Occipital lobe (tissue), 1 donor: ENCODE measurements at regions not wholly inside any gene's neighbourhood (a gene's known extent, or its start where the extent isn't known, plus 50 kb on each side); places are given as distances from the start of the nearest gene placed in this dataset.

ENCODE experiments used
- DNase-seq: peaks from one replicate; lab custom pipeline; 2025; lab: John Stamatoyannopoulos, UW

DNA sequence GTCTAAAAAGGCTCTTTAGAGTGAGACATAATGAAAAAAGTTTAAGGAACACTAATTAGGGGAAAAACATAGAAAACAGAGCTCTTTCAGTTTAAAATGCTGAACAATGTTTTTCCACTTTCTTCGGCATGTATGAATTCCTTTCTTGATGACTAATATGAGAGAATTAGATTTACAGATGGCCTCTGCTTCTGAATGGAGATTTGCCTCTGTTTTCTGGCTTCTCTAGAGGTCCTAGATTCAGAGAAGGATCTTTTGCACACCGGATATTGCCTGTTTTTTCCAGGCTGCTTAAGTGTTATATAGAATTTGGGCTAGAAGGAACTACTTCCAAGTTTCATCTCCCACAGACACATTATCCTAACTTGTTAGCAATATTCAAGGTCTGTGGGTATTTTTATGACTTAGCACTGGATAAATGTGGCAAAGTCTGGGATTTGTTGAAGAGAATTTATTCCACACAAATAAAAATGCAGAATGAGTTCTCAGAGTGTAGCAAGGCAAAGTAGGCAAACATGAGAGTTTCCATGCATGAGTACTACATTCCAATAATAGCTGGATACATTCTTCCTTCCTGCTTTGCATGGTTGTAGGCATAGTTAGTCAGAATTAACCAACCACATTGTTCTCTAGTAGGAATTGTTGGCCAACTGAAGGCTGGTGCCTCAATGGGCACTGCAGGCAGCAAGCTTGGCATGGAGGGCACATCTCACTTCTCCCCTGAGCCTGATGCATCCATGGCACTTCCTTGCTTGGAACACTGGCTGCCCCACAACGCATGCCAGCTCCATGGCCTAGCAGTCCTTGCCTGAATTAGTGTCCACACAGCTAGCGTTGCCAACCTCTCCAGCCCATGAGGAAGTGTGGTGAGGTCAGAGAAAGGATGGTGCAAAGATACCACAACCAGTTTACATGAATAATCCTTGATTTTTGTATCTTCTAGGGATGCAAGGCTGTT, 224.2 kb downstream of the CLIC5 start:
- no peak for DNase-seq

DNA sequence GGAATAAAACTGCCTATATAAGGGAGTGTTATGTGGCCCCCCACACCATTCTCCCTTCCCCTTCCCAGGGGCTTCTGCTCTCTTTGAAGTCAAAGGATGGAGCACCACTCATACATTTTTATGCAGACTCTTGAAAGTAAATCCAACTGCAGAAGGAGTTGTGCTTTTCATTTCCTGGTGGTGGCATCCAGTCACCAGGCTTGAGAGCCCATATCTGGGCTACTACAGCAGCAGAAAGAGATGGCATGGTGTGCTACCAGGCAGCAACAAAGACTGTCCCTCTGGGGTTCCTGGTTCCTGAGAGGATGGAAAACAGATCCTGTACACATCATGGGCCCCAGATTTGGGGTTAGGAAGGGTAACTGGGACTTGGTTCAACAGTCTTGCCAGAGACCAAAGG, 226.4 kb downstream of the CLIC5 start:
- DNase-seq, result no peak

DNA sequence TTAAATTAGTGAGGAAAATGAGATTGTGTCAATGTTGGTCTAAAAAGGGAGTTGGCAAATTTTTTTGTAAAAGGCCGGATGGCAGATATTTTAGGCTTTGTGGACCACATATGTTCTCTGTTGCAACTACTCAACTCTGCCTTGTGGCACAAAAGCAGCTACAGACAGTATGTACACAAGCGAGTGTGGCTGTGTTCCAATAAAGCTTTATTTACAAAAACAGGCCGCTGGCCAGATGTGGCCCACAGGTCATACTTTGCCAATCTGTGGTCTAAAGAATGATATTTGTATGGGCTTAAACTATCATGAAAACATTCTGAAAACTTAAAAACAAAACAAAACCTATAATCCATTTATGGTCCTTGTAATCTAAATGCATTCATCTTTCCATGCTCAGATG, 228.3 kb downstream of the CLIC5 start:
- DNase-seq, result no peak

DNA sequence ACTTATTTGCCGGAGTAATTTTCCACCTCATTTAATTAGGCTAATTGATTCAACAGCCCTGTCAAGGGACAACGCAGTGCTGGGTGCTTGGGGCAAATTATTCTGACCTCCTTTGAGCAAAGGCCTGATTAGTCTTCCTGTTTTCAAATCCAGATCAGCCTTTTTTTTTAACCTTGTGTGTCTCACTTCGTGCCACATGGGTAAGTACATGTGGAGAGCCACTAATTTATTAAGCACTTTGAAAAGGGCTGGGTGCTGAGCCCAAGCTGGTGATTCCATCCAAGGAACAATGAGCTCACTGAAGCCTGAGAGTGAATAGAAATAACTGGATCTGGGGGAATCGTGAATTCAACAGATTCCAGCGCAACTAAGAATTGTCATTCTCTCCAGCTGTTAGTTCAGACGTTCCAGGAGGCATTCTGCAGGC, 229.3 kb downstream of the CLIC5 start:
- DNase-seq, result no peak

DNA sequence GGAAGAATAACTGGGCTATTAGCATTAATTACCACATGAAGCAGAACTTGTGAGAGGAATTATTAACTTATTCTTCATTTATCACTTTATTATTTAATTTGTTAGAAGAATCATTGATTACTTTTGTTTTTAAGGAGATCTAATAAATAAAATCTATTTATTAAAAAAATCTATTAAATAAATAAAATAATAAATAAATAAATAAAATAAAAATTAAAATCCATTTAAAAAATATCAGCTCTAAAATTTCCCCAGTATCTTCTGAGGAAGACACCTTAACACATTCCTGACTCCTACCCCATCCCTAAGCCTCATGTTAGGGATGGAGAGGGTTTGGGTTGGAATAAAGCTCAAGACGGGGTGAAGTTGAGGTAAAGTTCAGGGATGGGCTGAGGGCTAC, 231.4 kb downstream of the CLIC5 start:
- DNase-seq, result no peak

DNA sequence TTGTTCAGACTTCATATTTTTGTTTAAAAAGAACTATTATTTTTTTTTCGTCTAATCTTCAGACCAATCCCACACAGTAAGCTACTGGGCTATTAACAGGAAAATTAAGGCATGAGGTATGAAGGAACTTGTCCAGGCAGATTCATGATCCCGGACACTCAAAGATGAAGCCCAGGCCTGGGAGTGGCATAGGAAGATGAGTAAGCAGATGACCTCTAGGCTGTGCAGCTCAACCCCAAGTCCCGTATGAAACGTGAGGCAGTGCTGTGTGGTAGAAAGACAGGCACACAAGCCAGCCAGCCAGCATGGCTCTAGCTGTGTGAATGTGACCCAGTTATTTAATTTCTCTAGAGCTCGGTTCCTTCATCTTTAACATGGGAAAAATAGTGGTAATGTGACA, 231.9 kb downstream of the CLIC5 start:
- no peak for DNase-seq

DNA sequence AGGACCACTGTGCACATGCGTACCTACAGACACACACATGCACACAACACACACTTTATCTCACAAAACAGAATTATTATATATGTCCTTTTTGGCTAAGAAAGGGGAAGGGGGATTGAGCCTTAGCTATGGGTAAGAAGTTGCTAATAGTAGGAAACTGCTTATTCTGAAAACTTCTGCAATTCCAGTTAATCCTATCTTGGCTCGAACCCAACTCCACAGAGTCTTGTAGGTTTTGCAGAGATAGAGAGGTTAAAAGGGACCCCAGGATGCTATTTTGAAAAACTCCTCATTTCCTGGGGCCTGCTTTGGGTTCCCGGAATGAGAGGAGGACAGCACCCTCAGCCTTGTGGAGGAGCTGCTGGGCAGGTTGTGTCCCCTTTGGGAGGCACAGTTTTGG, 233.8 kb downstream of the CLIC5 start:
- DNase-seq, result no peak

DNA sequence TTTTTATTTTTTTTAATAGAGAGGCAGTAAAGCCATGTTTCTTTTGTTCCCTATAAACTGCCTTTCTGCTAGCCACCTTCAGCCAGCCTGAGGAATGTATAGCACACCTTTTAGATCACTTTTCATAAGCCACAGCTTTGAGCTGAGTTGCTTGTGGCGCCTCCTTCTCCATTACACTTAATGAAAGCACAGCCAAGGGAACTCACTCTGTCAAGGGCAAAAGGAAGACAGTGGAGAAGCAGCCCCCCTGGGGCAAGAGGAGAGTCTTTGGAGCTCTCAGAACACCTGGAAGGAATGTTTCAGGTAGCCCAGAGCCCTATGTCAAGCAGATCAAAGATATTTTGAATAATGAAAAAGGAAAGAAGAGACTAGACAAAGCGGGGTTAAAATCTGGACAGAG, 235.1 kb downstream of the CLIC5 start:
- DNase-seq, result no peak

DNA sequence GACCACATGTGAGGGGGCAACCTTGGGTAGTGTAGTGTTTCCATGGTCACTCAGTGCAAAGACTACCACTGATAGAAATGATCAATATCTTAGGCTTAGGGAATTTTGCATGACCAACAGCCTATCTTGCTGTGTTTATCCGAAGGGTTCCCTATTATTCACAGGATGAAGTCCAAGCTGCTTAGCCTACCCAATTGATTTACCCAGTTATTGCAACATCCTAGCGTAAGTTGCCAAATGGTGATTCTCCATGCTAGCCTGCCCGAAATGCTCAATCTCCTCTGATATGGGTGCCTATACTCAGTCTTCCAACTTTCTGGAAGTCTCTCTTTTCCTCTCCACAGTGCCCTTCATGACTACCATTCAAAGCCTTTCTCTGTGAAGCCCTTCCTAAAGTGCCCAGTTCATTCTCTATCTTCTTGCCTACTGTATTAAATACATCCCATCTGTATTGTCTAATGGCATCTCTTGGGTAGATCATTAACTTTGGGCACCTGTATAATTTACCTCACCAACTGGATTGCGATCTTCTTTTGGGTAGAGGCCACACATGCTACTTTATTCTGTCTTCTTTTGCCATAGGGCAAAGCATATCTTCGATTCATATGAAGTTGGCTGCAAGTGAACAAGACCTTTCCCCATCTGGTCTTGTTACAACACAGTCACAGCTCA, 240.5 kb downstream of the CLIC5 start:
- no peak for DNase-seq

DNA sequence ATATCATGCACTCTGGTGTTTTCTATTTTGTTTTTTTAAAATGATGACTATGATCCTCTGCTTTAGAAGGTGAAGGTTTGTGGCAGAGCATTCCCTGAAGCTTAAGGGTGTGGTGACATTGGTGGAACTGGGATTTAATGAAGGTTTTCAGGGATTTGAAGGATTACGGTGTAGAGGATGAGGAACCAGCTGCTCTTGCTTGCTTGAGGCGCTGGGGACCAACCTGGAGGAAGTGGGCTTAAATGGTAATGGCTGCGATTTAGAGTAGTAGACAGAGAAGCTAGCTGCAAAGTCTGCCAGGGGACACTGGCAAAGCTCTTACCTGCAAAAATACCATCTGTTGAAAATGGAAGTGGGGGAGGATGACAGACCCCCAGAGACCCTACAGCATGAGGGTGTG, 241.8 kb downstream of the CLIC5 start:
- DNase-seq, result no peak

DNA sequence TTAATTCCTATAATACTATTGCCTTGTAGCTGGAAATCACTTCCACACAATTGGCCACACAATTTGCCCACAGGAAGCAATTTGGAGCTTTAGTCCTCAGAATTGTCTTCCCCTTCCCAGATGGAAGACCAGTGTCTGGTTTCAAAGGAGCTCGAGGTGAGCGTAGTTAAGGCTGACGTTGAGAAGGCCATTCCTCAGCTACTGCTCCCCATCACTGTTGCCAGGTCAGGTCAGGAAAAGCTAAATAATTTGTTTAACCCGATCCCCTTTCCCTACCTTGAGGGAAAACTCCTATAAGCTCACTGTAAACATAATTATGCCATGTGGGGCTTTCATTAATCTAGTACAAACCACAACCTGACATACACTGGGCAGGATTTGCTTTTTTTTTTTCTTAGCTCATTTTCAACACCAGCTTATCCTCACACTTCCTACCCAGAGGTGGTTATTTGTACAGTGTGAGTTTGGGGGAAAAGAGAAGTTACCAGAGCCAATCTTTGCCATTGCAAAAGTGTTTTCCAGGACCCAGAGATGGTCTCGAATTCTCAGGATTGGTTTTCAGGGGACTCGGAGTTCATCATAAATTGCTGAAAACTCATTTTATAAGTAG, 242.7 kb downstream of the CLIC5 start:
- DNase-seq, result no peak

DNA sequence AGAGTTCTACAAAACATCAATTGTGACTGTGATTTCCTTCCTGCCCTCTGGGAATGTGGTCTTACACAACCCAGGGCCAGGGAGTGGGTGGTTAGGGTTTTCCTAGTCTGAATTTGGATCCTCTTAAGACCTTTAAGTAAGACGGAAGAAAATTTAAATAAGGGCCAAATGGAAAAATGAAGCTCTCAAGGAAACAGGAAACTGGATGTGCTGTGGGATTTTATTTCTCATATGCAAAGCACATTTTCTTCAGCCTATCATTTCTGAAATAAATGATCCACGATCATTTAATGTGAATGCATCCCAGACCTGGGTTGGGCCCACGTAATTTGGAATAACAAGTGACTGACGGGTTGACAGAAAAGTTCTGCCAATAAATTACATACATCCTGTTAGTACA, 243.6 kb downstream of the CLIC5 start:
- no peak for DNase-seq

DNA sequence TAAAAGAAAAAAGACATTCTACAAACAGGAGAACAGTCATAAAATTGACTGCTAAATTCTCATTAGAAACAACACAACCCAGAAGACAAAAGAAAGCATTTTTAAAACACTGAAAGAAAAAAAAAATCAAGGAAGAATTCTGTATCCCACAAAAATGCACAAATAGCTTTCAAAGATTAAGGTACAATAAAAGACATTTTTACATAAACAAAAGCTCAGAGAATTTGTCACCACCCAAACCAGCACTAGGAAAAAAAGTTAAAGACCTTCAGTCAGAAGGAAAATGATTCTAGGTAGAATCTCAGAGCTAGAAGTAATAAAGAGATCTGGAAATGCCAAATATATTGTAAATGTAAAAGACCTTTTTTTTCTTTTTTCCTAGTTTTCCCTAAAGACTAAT, 252.4 kb downstream of the CLIC5 start:
- DNase-seq, result no peak

DNA sequence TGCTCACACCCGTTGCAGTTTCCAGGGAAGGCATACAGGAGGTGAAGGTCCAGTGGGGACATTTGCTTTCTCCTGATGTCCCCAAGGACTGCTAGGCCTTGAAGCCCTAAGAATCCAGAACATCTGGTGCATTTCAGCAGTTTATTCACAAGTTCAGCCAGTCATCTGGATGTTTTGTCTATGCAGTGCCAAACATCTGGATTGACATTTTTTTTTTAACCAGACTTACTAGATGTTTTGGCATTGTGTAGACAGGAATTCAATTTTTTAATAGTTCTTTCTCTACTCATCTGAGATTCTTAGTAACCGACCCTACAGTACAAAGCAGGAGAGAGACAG, 256.2 kb downstream of the CLIC5 start:
- DNase-seq, result no peak

DNA sequence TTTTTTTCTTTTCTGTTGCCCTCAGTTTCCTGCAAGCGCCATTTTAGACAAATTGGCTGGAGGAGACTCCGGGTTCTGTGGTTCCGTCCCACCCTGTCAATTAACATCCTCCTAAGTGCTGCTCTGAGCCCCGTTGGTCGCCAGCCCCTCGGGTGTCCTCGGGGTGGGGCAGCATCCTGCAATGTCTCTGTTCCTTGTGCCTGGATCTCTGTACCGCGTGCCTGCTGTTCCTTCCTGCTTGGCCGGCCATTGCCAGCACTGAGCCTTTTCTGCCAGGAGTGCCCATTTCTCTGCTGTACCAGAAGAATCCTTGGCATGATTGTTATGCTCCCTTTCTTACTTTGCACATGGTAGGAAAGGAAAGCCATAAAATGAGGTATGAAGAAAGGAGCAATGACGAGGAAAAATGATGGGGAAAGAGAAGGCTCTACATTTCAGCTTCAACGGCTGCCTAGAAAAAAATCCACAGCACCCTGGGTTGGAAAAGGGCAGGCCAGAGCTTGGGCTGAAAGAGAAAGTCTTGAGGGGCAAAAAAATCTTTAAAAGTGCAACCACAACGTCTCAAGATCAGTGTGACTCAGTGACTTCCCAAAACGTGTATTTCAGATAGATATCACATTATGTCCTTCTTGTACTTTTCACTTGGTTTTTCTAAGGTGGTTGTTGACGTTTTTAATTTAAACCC, 256.7 kb downstream of the CLIC5 start:
- no peak for DNase-seq

DNA sequence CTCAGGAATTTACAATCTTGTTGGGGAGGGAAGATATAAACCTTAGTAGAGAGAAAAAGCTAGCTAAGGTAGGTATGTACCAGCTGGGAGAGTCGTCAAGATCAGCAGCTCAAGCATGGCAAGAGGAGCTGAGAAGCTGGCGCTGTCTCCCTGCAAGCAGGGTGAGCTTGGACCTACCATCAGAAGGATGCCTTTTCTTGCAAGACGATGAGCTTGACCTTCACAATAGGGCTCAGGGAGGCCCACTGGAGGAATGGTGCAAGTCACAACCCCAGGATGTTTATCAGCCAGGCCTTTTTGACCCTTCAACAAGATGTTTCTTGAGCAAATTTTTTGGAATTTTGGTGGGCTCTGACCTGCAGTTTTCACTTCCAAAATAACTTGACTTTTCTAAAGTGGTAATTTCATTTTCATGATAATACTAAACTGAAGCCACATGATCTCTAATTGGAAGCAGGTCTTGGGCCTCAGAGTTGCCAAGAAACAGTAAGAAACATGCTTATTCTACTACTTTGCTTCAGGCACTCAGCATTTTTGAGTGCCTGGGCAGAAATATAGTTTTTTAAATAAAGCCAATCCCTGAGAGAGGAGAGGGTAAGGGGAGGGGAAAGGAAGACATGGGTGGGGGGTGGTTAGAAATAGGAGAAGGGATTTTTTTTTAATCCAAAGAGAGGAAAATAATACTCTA, 258.1 kb downstream of the CLIC5 start:
- DNase-seq, result no peak

DNA sequence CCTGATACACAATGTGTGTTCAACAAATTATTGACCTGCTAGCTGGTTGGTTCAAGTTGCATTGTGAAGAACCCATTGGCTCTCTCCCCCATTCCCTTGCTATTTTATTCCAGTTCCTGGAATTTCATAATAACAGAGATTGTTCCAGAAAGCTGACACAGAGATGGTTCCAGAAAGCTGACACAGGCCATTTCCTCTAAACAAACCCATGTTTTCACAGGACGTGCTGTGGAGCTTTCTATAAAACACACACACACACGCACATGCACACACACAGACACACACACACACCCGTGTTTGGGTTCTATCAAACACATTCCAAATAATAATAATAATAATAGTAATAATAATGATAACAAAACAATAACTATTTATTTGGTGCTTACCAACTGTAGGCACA, 259.1 kb downstream of the CLIC5 start:
- no peak for DNase-seq

DNA sequence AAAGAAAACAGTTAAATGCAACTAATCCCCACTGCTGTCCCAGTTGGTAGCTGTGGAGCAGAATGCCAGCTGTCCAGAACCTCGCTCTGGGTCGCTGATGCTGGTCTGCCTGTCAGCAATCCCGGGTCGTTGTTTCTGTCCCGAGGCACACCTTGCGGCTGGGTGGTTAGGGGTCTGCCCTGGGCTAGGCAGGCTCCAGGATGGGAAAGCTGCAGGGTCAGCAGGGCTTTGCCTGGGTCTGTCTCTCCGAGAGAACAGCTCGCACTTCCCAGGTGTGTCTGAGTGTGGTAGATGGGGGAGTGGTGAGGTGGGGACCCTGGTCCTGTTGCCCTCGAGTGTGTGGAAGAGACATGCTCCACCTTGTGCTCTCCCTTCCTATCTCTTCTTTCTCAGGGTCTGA, 261.2 kb downstream of the CLIC5 start:
- DNase-seq, result no peak

DNA sequence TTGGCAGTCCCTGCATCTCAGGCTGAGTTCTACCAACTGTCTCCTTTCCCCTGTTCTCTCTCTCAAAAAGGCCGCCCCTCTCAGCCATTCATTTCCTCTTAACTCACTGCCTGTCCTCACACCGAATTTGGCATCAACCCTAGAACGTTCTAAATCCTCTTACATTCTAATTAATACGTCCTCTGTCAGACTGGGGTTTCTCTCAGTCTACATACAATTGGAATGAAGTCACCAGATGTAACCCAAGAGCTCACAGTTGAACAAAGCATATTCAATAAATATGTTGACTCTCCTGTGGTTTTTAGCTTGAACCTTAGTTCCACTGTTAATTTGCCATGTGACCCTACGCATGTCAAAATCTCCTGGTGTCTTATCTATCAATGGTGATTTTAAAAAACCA, 269.6 kb downstream of the CLIC5 start:
- DNase-seq, result no peak

DNA sequence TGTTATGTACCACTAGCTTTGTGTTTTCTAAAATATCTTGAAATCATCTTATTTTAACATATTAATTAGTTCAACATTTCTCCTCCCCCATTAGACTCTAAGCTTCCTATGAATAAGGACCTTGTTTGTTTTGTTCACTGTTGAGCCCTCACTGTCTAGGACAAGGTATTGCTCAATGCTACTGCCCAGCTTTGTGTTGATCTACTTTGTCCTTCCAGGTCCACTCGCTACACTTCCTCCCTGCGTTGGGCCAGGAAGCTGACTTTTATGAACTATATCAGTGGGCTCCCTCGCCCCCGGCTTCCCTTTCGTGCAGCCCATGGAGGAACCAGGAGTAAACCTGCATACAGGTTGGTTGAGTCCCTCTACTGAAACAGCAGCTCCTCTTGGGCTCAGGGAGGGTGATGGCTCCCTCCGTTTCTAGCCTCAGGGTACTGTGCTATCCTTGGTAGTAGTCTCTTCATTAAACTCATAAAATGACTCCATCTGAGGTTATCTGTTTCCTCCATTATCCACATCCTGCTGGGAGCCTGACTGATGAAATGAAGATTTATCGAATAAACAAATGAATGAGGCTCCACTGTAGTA, 272.5 kb downstream of the CLIC5 start:
- DNase-seq, result no peak

DNA sequence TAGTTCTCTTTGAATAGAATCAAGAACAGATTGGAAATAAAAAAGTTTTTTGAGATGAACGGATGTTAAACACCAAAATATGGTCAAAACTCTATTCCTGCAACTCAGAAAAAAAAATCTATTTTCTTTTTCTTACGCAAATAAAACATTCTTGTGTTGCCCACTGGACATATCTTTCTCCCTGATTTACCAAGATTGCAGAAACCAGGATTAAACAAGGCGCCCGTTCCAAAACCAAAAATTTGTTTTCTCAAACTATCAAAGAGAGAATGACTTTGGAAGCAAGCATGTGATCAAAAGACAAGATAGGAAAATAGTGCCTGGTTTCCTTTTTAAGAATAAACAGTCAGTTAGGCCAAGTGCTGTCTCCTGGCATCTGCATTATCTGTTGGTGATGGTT, 273.1 kb downstream of the CLIC5 start:
- no peak for DNase-seq
